ENCODE measurements at regions not wholly inside any gene's neighbourhood (a gene's known extent, or its start where the extent isn't known, plus 50 kb on each side); places are given as distances from the start of the nearest gene placed in this dataset.

- H3K27ac ChIP-seq (replicated peaks; ENCODE audit: low read length): no peak overlapping the region
- no peak overlapping the region for H2BK120ac ChIP-seq (ENCODE audit: low read depth, low read length)
- no peak overlapping the region for H2AK5ac ChIP-seq (ENCODE audit: low read depth, low read length)
- no peak for DNase-seq (ENCODE audit: low spot score)
- H3K4me1 ChIP-seq (ENCODE audit: control insufficient read depth in 2 of 2, insufficient read depth in 1 of 2, low read depth in 1 of 2, low read length in 2 of 2): peaks cover 2% of the 10 kb centered on the region in 2 donors
- no peak overlapping the region for H3K23ac ChIP-seq (ENCODE audit: low read depth, low read length, poor library complexity)
- no peaks in the 10 kb centered on the region for H3K9me3 ChIP-seq (replicated peaks in 1 of 2; ENCODE audit: control insufficient read depth in 2 of 2, insufficient read depth in 1 of 2, low read depth in 1 of 2, low read length in 2 of 2)
- H4K91ac ChIP-seq (ENCODE audit: low read depth, low read length, poor library complexity): no peak overlapping the region
- H2BK15ac ChIP-seq (ENCODE audit: low read length): no peak overlapping the region
- H2AFZ ChIP-seq (ENCODE audit: low read length): no peak overlapping the region
- H2BK5ac ChIP-seq (ENCODE audit: low read length): no peak overlapping the region
- H3K4me2 ChIP-seq (ENCODE audit: insufficient read depth, low read length, poor library complexity, severe bottlenecking): no peak overlapping the region
- H2BK12ac ChIP-seq (ENCODE audit: low read length): no peak overlapping the region
- peaks cover 13 to 35% (median 26%) of the 10 kb centered on the region in 3 experiments for H3K27me3 ChIP-seq (ENCODE audit: control insufficient read depth in 3 of 3, insufficient read depth in 3 of 3, low read depth in 1 of 3, low read length in 3 of 3)
- no peaks in the 10 kb centered on the region for H3K36me3 ChIP-seq (replicated peaks in 1 of 2; ENCODE audit: control insufficient read depth in 2 of 2, insufficient read depth in 2 of 2, low read length in 2 of 2)
- no peak overlapping the region for H3K4me3 ChIP-seq (ENCODE audit: low read length in 2 of 2)
- no CpG with 5 or more reads among the region's 2 CpGs for WGBS, 2 donors (ENCODE audit: extremely low coverage in 2 of 2, insufficient read length in 2 of 2, insufficient replicate concordance in 1 of 2)
- H3K9ac ChIP-seq (ENCODE audit: low read depth, low read length, poor library complexity): no peak overlapping the region
- H3K18ac ChIP-seq (ENCODE audit: low read length): no peak overlapping the region
- H3K4ac ChIP-seq (ENCODE audit: low read length): no peak overlapping the region
- no peak overlapping the region for H4K8ac ChIP-seq (ENCODE audit: low read depth, low read length)
- no peak overlapping the region for H3K14ac ChIP-seq (ENCODE audit: low read length)
- H3K79me1 ChIP-seq (ENCODE audit: low read depth, low read length): no peaks in the 10 kb centered on the region
Measured at GRCh38 chr18:34972765-34973414, 68.3 kb upstream of the MAPRE2 start.

GRCh38 chr18:34976123-34976522, 65.1 kb upstream of the MAPRE2 start:
- H3K4me2 ChIP-seq (ENCODE audit: insufficient read depth, low read length, poor library complexity, severe bottlenecking): peak overlapping the region; percentile 99
- no peak overlapping the region for H2BK5ac ChIP-seq (ENCODE audit: low read length)
- peaks cover 2 to 12% of the 10 kb centered on the region in 2 donors for H3K4me1 ChIP-seq (ENCODE audit: control insufficient read depth in 2 of 2, insufficient read depth in 1 of 2, low read depth in 1 of 2, low read length in 2 of 2)
- H3K14ac ChIP-seq (ENCODE audit: low read length): no peak overlapping the region
- H3K4me3 ChIP-seq (ENCODE audit: low read length in 2 of 2): peak overlapping the region in 1 of 2 donors; percentile 61
- H3K18ac ChIP-seq (ENCODE audit: low read length): no peak overlapping the region
- H2AK5ac ChIP-seq (ENCODE audit: low read depth, low read length): no peak overlapping the region
- no peak overlapping the region for H4K8ac ChIP-seq (ENCODE audit: low read depth, low read length)
- no peak overlapping the region for H2BK12ac ChIP-seq (ENCODE audit: low read length)
- no peak overlapping the region for H3K4ac ChIP-seq (ENCODE audit: low read length)
- H2BK120ac ChIP-seq (ENCODE audit: low read depth, low read length): no peak overlapping the region
- H3K23ac ChIP-seq (ENCODE audit: low read depth, low read length, poor library complexity): no peak overlapping the region
- no peak overlapping the region for H3K27ac ChIP-seq (replicated peaks; ENCODE audit: low read length)
- no CpG with 5 or more reads among the region's 10 CpGs for WGBS, 2 donors (ENCODE audit: extremely low coverage in 2 of 2, insufficient read length in 2 of 2, insufficient replicate concordance in 1 of 2)
- no peak overlapping the region for H2BK15ac ChIP-seq (ENCODE audit: low read length)
- peak overlapping the region; percentile 98 for H2AFZ ChIP-seq (ENCODE audit: low read length)
- no peaks in the 10 kb centered on the region for H3K9me3 ChIP-seq (replicated peaks in 1 of 2; ENCODE audit: control insufficient read depth in 2 of 2, insufficient read depth in 1 of 2, low read depth in 1 of 2, low read length in 2 of 2)
- H3K79me1 ChIP-seq (ENCODE audit: low read depth, low read length): no peaks in the 10 kb centered on the region
- no peak overlapping the region for H4K91ac ChIP-seq (ENCODE audit: low read depth, low read length, poor library complexity)
- no peak overlapping the region for H3K9ac ChIP-seq (ENCODE audit: low read depth, low read length, poor library complexity)
- no peaks in the 10 kb centered on the region for H3K36me3 ChIP-seq (replicated peaks in 1 of 2; ENCODE audit: control insufficient read depth in 2 of 2, insufficient read depth in 2 of 2, low read length in 2 of 2)
- no peak for DNase-seq (ENCODE audit: low spot score)
- H3K27me3 ChIP-seq (ENCODE audit: control insufficient read depth in 3 of 3, insufficient read depth in 3 of 3, low read depth in 1 of 3, low read length in 3 of 3): peaks cover 15 to 41% (median 32%) of the 10 kb centered on the region in 3 experiments

DNA sequence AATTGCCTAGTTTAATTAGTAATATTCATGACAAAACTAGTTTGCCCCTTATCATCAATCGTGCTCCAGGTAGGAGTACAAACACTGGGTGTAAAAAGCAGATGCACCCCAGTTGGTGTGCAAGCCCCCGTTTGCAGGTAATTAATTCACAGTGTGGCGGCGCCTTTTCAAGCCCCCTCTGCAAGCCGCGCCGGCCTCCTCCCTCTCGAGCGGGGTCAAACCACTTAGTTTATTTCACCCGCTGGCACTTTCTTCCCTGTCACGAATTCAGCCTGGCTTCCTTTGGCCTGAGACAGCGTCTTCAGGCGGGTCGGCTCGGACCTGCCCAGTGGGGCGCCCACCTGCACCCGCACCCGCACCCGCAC, 64.7 kb upstream of the MAPRE2 start:
- Histone ChIP-seq H3K79me1 (ENCODE audit: low read depth, low read length) (no peaks in the 10 kb centered on the region), H2BK15ac (ENCODE audit: low read length) (no peak overlapping the region), H3K23ac (ENCODE audit: low read depth, low read length, poor library complexity) (no peak overlapping the region), H3K4ac (ENCODE audit: low read length) (no peak overlapping the region), H3K27me3 (ENCODE audit: control insufficient read depth in 3 of 3, insufficient read depth in 3 of 3, low read depth in 1 of 3, low read length in 3 of 3) (peaks cover 15 to 41% (median 32%) of the 10 kb centered on the region in 3 experiments), H3K36me3 (replicated peaks in 1 of 2; ENCODE audit: control insufficient read depth in 2 of 2, insufficient read depth in 2 of 2, low read length in 2 of 2) (no peaks in the 10 kb centered on the region), H4K91ac (ENCODE audit: low read depth, low read length, poor library complexity) (no peak overlapping the region), H3K9ac (ENCODE audit: low read depth, low read length, poor library complexity) (peak overlapping the region; percentile 53), H2BK5ac (ENCODE audit: low read length) (no peak overlapping the region), H4K8ac (ENCODE audit: low read depth, low read length) (no peak overlapping the region), H3K9me3 (replicated peaks in 1 of 2; ENCODE audit: control insufficient read depth in 2 of 2, insufficient read depth in 1 of 2, low read depth in 1 of 2, low read length in 2 of 2) (no peaks in the 10 kb centered on the region), H3K18ac (ENCODE audit: low read length) (peak overlapping the region; percentile 76), H2BK120ac (ENCODE audit: low read depth, low read length) (no peak overlapping the region), H3K4me1 (ENCODE audit: control insufficient read depth in 2 of 2, insufficient read depth in 1 of 2, low read depth in 1 of 2, low read length in 2 of 2) (peaks cover 2 to 12% of the 10 kb centered on the region in 2 donors), H3K27ac (replicated peaks; ENCODE audit: low read length) (no peak overlapping the region), H3K4me2 (ENCODE audit: insufficient read depth, low read length, poor library complexity, severe bottlenecking) (peak overlapping the region; percentile 99), H3K14ac (ENCODE audit: low read length) (no peak overlapping the region), H2BK12ac (ENCODE audit: low read length) (no peak overlapping the region), H2AK5ac (ENCODE audit: low read depth, low read length) (no peak overlapping the region), H2AFZ (ENCODE audit: low read length) (peak overlapping the region; percentile 98), H3K4me3 (ENCODE audit: low read length in 2 of 2) (peak overlapping the region; percentile 61 to 90)
- no CpG with 5 or more reads among the region's 19 CpGs for WGBS, 2 donors (ENCODE audit: extremely low coverage in 2 of 2, insufficient read length in 2 of 2, insufficient replicate concordance in 1 of 2)
- no peak for DNase-seq (ENCODE audit: low spot score)

- peak overlapping the region; percentile 61 to 90 for H3K4me3 ChIP-seq (ENCODE audit: low read length in 2 of 2)
- H4K91ac ChIP-seq (ENCODE audit: low read depth, low read length, poor library complexity): no peak overlapping the region
- peak overlapping the region; percentile 76 for H3K18ac ChIP-seq (ENCODE audit: low read length)
- DNase-seq (ENCODE audit: low spot score): peak; percentile 62
- no peak overlapping the region for H2AK5ac ChIP-seq (ENCODE audit: low read depth, low read length)
- H3K23ac ChIP-seq (ENCODE audit: low read depth, low read length, poor library complexity): peak overlapping the region; percentile 22
- no peak overlapping the region for H2BK12ac ChIP-seq (ENCODE audit: low read length)
- H2BK15ac ChIP-seq (ENCODE audit: low read length): no peak overlapping the region
- H3K4ac ChIP-seq (ENCODE audit: low read length): no peak overlapping the region
- no peak overlapping the region for H3K14ac ChIP-seq (ENCODE audit: low read length)
- WGBS, 2 donors (ENCODE audit: extremely low coverage in 2 of 2, insufficient read length in 2 of 2, insufficient replicate concordance in 1 of 2): no CpG with 5 or more reads among the region's 82 CpGs
- H3K27ac ChIP-seq (replicated peaks; ENCODE audit: low read length): no peak overlapping the region
- H3K79me1 ChIP-seq (ENCODE audit: low read depth, low read length): no peaks in the 10 kb centered on the region
- peak overlapping the region; percentile 3 for H2BK5ac ChIP-seq (ENCODE audit: low read length)
- peak overlapping the region; percentile 99 for H3K4me2 ChIP-seq (ENCODE audit: insufficient read depth, low read length, poor library complexity, severe bottlenecking)
- H2BK120ac ChIP-seq (ENCODE audit: low read depth, low read length): no peak overlapping the region
- peaks cover 15 to 41% (median 32%) of the 10 kb centered on the region in 3 experiments for H3K27me3 ChIP-seq (ENCODE audit: control insufficient read depth in 3 of 3, insufficient read depth in 3 of 3, low read depth in 1 of 3, low read length in 3 of 3)
- H3K9me3 ChIP-seq (replicated peaks in 1 of 2; ENCODE audit: control insufficient read depth in 2 of 2, insufficient read depth in 1 of 2, low read depth in 1 of 2, low read length in 2 of 2): no peaks in the 10 kb centered on the region
- no peaks in the 10 kb centered on the region for H3K36me3 ChIP-seq (replicated peaks in 1 of 2; ENCODE audit: control insufficient read depth in 2 of 2, insufficient read depth in 2 of 2, low read length in 2 of 2)
- H2AFZ ChIP-seq (ENCODE audit: low read length): peak overlapping the region; percentile 98
- peak overlapping the region; percentile 88 for H3K9ac ChIP-seq (ENCODE audit: low read depth, low read length, poor library complexity)
- H3K4me1 ChIP-seq (ENCODE audit: control insufficient read depth in 2 of 2, insufficient read depth in 1 of 2, low read depth in 1 of 2, low read length in 2 of 2): peaks cover 2 to 12% of the 10 kb centered on the region in 2 donors
- H4K8ac ChIP-seq (ENCODE audit: low read depth, low read length): no peak overlapping the region
Measured at GRCh38 chr18:34976899-34977837, 64.0 kb upstream of the MAPRE2 start.
